ENCODE measurements at regions not wholly inside any gene's neighbourhood (a gene's known extent, or its start where the extent isn't known, plus 50 kb on each side); places are given as distances from the start of the nearest gene placed in this dataset.

DNA sequence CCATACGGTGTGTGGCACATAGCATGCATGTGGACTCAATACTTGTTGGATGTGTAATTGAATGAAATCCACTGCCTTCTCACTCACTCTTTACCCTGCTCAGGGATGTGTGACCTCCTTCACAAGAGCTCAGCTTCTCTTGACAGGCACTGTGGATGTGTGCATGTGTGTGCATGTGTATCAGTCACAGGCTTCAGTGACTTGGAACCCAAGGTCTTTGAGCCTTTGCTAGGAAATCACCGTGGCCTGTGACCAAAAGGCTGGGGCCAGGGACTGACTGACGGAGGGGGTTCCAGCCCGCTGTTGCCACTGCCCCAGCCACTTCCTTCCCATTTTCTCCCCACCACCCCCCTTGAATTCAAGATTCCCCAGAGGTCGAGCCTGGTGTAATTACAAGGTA, 144.4 kb upstream of the POU3F1 start:
- Histone ChIP-seq H3K4me3 (no peak overlapping the region), H3K9me3 (peaks cover 0 to 9% (median 0%) of the 10 kb centered on the region in 3 donors), H3K27me3 (peaks cover 39% of the 10 kb centered on the region), H3K4me1 (no peaks in the 10 kb centered on the region), H3K36me3 (no peaks in the 10 kb centered on the region), H3K27ac (no peak overlapping the region)
- no peak for TF ChIP-seq POLR2AphosphoS5 (IDR thresholded peaks at IDR 0.05)
- no peak for TF ChIP-seq EP300 (IDR thresholded peaks at IDR 0.05)
- TF ChIP-seq, protein P1, sequence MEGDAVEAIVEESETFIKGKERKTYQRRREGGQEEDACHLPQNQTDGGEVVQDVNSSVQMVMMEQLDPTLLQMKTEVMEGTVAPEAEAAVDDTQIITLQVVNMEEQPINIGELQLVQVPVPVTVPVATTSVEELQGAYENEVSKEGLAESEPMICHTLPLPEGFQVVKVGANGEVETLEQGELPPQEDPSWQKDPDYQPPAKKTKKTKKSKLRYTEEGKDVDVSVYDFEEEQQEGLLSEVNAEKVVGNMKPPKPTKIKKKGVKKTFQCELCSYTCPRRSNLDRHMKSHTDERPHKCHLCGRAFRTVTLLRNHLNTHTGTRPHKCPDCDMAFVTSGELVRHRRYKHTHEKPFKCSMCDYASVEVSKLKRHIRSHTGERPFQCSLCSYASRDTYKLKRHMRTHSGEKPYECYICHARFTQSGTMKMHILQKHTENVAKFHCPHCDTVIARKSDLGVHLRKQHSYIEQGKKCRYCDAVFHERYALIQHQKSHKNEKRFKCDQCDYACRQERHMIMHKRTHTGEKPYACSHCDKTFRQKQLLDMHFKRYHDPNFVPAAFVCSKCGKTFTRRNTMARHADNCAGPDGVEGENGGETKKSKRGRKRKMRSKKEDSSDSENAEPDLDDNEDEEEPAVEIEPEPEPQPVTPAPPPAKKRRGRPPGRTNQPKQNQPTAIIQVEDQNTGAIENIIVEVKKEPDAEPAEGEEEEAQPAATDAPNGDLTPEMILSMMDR (IDR thresholded peaks at IDR 0.05): no peak
- no peak for TF ChIP-seq POLR2A (IDR thresholded peaks at IDR 0.05)
- 44 to 47% methylated on average over 4 to 5 of the region's 5 CpGs for WGBS, 2 donors (ENCODE audit: low coverage in 1 of 2)
- ATAC-seq: no peak

DNA sequence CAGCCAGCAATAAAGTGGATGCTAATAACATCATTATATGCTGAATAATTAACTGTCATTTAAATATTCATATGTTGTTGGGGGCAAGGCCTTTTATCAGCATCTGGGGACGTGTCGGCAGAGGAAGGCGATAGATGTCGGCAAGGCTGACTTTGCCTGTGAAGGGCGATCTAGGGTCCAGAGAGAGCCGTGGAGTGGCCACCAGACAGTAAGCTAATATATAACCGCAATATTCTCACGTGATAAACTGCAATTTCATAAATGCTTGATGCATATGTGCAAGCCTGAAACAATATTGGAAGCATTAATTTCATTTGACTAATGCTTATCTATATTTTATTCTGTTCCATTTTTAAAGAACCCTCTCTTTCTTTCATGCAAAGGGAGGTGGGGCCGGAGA, 141.0 kb upstream of the POU3F1 start:
- H3K27ac ChIP-seq: no peak overlapping the region
- peaks cover 59% of the 10 kb centered on the region for H3K27me3 ChIP-seq
- H3K4me1 ChIP-seq: no peaks in the 10 kb centered on the region
- H3K4me3 ChIP-seq: no peak overlapping the region
- 86 to 90% methylated on average over 9 of the region's 9 CpGs for WGBS, 2 donors (ENCODE audit: low coverage in 1 of 2)
- no peaks in the 10 kb centered on the region for H3K36me3 ChIP-seq
- peaks cover 0 to 9% (median 0%) of the 10 kb centered on the region in 3 donors for H3K9me3 ChIP-seq
- no peak for TF ChIP-seq POLR2AphosphoS5 (IDR thresholded peaks at IDR 0.05)
- TF ChIP-seq EP300 (IDR thresholded peaks at IDR 0.05): no peak
- TF ChIP-seq, protein P1 (IDR thresholded peaks at IDR 0.05): no peak
- no peak for TF ChIP-seq POLR2A (IDR thresholded peaks at IDR 0.05)
- no peak for ATAC-seq

DNA sequence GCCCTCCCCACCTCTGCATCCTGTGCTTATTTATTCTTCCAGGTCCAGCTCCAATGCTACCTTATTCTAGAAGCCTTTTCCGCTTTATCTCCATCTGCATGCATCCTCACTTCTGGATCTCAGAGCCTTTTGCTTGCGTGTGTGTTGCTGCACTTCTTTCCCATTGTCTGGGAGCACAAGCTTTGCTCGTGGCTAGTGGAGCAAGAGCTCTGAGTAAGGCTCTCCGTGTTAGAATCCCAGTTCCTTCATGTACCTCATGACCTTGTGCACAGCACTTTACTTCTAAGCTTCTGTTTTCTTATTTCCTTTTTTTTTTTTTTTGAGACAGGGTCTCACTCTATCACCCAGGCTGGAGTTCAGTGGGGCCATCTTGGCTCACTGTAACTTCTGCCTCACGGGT, 140.0 kb upstream of the POU3F1 start:
- Histone ChIP-seq H3K4me3 (no peak overlapping the region), H3K9me3 (peaks cover 0 to 9% (median 0%) of the 10 kb centered on the region in 3 donors), H3K4me1 (no peaks in the 10 kb centered on the region), H3K27me3 (peaks cover 63% of the 10 kb centered on the region), H3K27ac (no peak overlapping the region), H3K36me3 (no peaks in the 10 kb centered on the region)
- 75 to 88% methylated on average over 4 to 5 of the region's 5 CpGs for WGBS, 2 donors (ENCODE audit: low coverage in 1 of 2)
- TF ChIP-seq POLR2A (IDR thresholded peaks at IDR 0.05) (no peak), POLR2AphosphoS5 (IDR thresholded peaks at IDR 0.05) (no peak), EP300 (IDR thresholded peaks at IDR 0.05) (no peak)
- TF ChIP-seq, protein P1 (IDR thresholded peaks at IDR 0.05): no peak
- no peak for ATAC-seq

DNA sequence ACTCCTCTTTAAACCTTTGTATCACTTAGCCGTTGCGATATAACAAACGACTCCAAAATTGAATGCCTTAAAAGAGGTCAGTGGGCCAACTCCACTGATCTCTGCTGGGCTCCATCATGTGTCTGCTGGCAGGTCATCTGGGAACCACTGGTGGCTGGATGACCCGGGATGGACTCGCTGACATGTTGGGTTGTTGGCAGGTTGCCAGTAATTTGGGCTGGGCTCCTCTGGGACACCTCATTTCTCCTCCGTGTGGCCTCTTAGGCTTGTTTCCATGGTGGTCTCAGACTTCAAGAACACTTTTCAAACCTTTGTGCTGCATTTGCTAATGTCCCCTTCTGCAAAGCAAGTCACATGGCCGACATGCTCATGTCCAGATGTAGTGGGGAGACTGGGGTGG, 139.3 kb upstream of the POU3F1 start:
- no peak for ATAC-seq
- H3K9me3 ChIP-seq: peaks cover 0 to 9% (median 0%) of the 10 kb centered on the region in 3 donors
- WGBS, 2 donors (ENCODE audit: low coverage in 1 of 2): 43 to 100% methylated on average over 1 to 3 of the region's 7 CpGs
- peaks cover 61% of the 10 kb centered on the region for H3K27me3 ChIP-seq
- no peaks in the 10 kb centered on the region for H3K36me3 ChIP-seq
- no peak for TF ChIP-seq EP300 (IDR thresholded peaks at IDR 0.05)
- TF ChIP-seq, protein P1 (IDR thresholded peaks at IDR 0.05): no peak
- H3K4me3 ChIP-seq: no peak overlapping the region
- H3K27ac ChIP-seq: no peak overlapping the region
- H3K4me1 ChIP-seq: no peaks in the 10 kb centered on the region

DNA sequence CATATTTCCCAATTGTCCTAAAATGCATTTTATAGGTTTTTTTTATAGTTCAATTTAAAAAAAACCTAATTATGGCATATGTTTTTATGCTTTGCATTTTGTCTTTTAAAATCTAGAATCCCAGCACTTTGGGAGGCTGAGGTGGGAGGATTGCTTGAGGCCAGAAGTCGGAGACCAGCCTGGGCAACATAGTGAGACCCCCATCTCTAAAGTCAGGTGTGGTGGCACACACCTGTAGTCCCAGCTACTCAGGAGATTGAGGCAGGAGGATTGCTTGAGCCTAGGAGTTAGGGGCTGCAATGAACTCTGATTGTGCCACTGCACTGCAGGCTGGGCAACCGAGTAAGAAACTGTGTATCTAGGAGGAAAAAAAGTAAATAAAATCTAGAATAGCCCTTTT, 137.2 kb upstream of the POU3F1 start:
- 61 to 90% methylated on average over 2 of the region's 2 CpGs for WGBS, 2 donors (ENCODE audit: low coverage in 1 of 2)
- H3K4me3 ChIP-seq: no peak overlapping the region
- TF ChIP-seq, protein P1 (IDR thresholded peaks at IDR 0.05): no peak
- TF ChIP-seq EP300 (IDR thresholded peaks at IDR 0.05) (no peak), POLR2A (IDR thresholded peaks at IDR 0.05) (no peak), POLR2AphosphoS5 (IDR thresholded peaks at IDR 0.05) (no peak)

More for the DNA sequence above, 137.2 kb upstream of the POU3F1 start:
- Histone ChIP-seq H3K27ac (no peak overlapping the region), H3K27me3 (peaks cover 65% of the 10 kb centered on the region), H3K36me3 (no peaks in the 10 kb centered on the region), H3K4me1 (no peaks in the 10 kb centered on the region), H3K9me3 (peaks cover 0 to 6% (median 0%) of the 10 kb centered on the region in 3 donors)
- ATAC-seq: no peak
